ENCODE measurements at regions not wholly inside any gene's neighbourhood (a gene's known extent, or its start where the extent isn't known, plus 50 kb on each side); places are given as distances from the start of the nearest gene placed in this dataset.

DNA sequence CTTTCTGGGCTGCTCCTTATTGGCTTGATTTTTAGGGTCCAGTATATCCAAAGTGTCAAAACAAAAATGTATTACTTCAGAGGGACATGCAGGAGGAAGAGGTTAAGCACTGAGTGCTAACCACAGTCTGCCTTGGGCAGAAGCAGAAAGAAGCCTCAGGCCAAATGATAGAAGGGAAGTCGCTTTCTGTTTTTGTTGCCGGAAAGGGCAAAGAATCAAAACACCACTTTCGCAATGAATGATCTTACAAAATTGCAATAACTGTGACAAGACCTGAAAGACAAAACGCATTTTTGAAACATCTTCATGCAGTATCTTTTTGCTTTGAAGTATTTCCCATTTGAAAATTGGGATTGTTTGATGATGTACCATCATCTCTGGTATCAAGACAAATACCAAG, 70.1 kb upstream of the PICALM start:
- Histone ChIP-seq H3K9me3 (ENCODE audit: control insufficient read depth in 1 of 2, insufficient read depth in 1 of 2, low read length in 2 of 2) (no peaks in the 10 kb centered on the region), H3K4me1 (ENCODE audit: insufficient read depth, low read length) (peaks cover 14% of the 10 kb centered on the region), H3K27ac (ENCODE audit: low read depth in 1 of 2, low read length in 2 of 2) (peak overlapping the region in 1 of 2 donors; percentile 66), H3K36me3 (ENCODE audit: insufficient read depth, low read length) (no peaks in the 10 kb centered on the region), H3K27me3 (ENCODE audit: control insufficient read depth in 1 of 2, insufficient read depth in 2 of 2, low read length in 2 of 2) (no peaks in the 10 kb centered on the region), H3K4me3 (ENCODE audit: low read length) (no peak overlapping the region)
- intact Hi-C loops (cut with DNase I, micrococcal nuclease), result loop anchor here in 1 of 2 experiments (10.0 kb wide), 1 partner anchor 94 kb away; no protein-coding TSS in a partner anchor
- no peaks in the 10 kb centered on the region for H3K9me3 Mint-ChIP-seq
- TF ChIP-seq, protein P1, sequence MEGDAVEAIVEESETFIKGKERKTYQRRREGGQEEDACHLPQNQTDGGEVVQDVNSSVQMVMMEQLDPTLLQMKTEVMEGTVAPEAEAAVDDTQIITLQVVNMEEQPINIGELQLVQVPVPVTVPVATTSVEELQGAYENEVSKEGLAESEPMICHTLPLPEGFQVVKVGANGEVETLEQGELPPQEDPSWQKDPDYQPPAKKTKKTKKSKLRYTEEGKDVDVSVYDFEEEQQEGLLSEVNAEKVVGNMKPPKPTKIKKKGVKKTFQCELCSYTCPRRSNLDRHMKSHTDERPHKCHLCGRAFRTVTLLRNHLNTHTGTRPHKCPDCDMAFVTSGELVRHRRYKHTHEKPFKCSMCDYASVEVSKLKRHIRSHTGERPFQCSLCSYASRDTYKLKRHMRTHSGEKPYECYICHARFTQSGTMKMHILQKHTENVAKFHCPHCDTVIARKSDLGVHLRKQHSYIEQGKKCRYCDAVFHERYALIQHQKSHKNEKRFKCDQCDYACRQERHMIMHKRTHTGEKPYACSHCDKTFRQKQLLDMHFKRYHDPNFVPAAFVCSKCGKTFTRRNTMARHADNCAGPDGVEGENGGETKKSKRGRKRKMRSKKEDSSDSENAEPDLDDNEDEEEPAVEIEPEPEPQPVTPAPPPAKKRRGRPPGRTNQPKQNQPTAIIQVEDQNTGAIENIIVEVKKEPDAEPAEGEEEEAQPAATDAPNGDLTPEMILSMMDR (IDR thresholded peaks at IDR 0.05), result no peak
- no peaks in the 10 kb centered on the region for H3K36me3 Mint-ChIP-seq (ENCODE audit: low read depth)
- peaks cover 36% of the 10 kb centered on the region for H3K4me1 Mint-ChIP-seq (ENCODE audit: low read depth)
- no peak for ATAC-seq (ENCODE audit: poor library complexity)
- POLR2A ChIA-PET, result interaction anchor here (0.7 to 1.6 kb wide), 3 partner anchors 12 to 76 kb away, joined by 3 to 5 read pairs (median 4); partner anchors contain the start of gene PICALM
- H3K27ac Mint-ChIP-seq, result peak overlapping the region; percentile 86
- DNase-seq, result peak in 4 of 14 experiments; percentile 16 to 74 (median 48)
- no peaks in the 10 kb centered on the region for H3K27me3 Mint-ChIP-seq
- CTCF ChIA-PET, result interaction anchor here (1.3 kb wide), 1 partner anchor 97 kb away, joined by 3 read pairs; no protein-coding TSS in a partner anchor
- H3K4me3 Mint-ChIP-seq, result peak overlapping the region; percentile 65

DNA sequence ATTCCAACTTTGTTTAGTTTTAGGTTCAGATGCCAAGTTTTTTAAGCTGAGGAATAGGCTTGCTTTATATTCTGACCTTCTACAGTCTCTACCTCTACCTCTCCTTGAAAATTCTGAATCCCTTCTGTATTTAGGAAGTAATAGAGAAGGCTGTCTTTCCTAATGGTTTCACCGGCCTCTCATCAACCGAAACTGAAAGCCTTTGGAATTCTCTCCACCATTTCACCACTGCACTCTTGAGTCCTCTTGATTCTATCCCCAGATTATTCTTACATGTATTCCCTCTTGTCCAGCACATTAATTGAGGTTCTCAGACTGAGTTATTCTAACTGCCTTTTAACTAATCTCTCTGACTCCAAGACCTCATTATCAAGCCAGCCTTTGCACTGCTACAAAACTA, 67.7 kb upstream of the PICALM start:
- TF ChIP-seq, protein P1 (IDR thresholded peaks at IDR 0.05), result no peak
- ChIA-PET POLR2A (no interaction called here), CTCF (no interaction called here)
- ATAC-seq (ENCODE audit: poor library complexity) (no peak), DNase-seq (no peak)
- Histone ChIP-seq H3K27ac (ENCODE audit: low read depth in 1 of 2, low read length in 2 of 2) (no peak overlapping the region), H3K4me3 (ENCODE audit: low read length) (no peak overlapping the region), H3K27me3 (ENCODE audit: control insufficient read depth in 1 of 2, insufficient read depth in 2 of 2, low read length in 2 of 2) (no peaks in the 10 kb centered on the region), H3K4me1 (ENCODE audit: insufficient read depth, low read length) (peaks cover 6% of the 10 kb centered on the region), H3K36me3 (ENCODE audit: insufficient read depth, low read length) (no peaks in the 10 kb centered on the region), H3K9me3 (ENCODE audit: control insufficient read depth in 1 of 2, insufficient read depth in 1 of 2, low read length in 2 of 2) (no peaks in the 10 kb centered on the region)
- H3K27ac Mint-ChIP-seq, result no peak overlapping the region
- H3K4me3 Mint-ChIP-seq, result no peak overlapping the region
- no peaks in the 10 kb centered on the region for H3K36me3 Mint-ChIP-seq (ENCODE audit: low read depth)
- no peaks in the 10 kb centered on the region for H3K27me3 Mint-ChIP-seq
- intact Hi-C loops (cut with DNase I, micrococcal nuclease), result loop anchor here in 1 of 2 experiments (10.0 kb wide), 1 partner anchor 92 kb away; no protein-coding TSS in a partner anchor
- peaks cover 21% of the 10 kb centered on the region for H3K4me1 Mint-ChIP-seq (ENCODE audit: low read depth)
- H3K9me3 Mint-ChIP-seq, result no peaks in the 10 kb centered on the region

DNA sequence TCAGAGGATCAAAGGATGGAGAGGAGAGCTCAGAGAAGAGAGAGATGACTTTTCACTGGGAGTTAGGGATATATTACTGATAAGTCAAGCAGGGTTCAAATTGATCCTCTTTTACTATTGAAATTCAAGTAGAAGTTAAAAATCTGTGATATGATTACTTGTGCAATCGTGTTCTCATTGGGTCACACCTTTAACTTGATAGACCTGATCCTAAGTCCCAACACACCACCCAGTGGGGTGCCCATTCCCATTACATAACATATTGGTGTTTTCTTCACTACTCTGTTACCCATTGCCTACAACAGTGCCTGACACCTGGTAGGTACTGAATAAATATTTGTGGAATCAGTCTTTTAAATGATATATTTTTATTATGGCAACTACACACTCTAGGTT, 66.4 kb upstream of the PICALM start:
- H3K4me3 Mint-ChIP-seq, result no peak overlapping the region

More for the DNA sequence above, 66.4 kb upstream of the PICALM start:
- ChIA-PET CTCF (no interaction called here), POLR2A (no interaction called here)
- Mint-ChIP-seq H3K36me3 (ENCODE audit: low read depth) (no peaks in the 10 kb centered on the region), H3K4me1 (ENCODE audit: low read depth) (peaks cover 14% of the 10 kb centered on the region), H3K27me3 (no peaks in the 10 kb centered on the region), H3K27ac (no peak overlapping the region), H3K9me3 (no peaks in the 10 kb centered on the region)
- ATAC-seq (ENCODE audit: poor library complexity) (no peak), DNase-seq (no peak)
- Histone ChIP-seq H3K4me1 (ENCODE audit: insufficient read depth, low read length) (peaks cover 6% of the 10 kb centered on the region), H3K4me3 (ENCODE audit: low read length) (no peak overlapping the region), H3K27me3 (ENCODE audit: control insufficient read depth in 1 of 2, insufficient read depth in 2 of 2, low read length in 2 of 2) (no peaks in the 10 kb centered on the region), H3K27ac (ENCODE audit: low read depth in 1 of 2, low read length in 2 of 2) (no peak overlapping the region), H3K9me3 (ENCODE audit: control insufficient read depth in 1 of 2, insufficient read depth in 1 of 2, low read length in 2 of 2) (no peaks in the 10 kb centered on the region), H3K36me3 (ENCODE audit: insufficient read depth, low read length) (no peaks in the 10 kb centered on the region)
- intact Hi-C loops (cut with DNase I, micrococcal nuclease), result loop anchor here in 1 of 2 experiments (10.0 kb wide), 1 partner anchor 91 kb away; no protein-coding TSS in a partner anchor
- TF ChIP-seq, protein P1 (IDR thresholded peaks at IDR 0.05), result no peak
